GM12874 (cell line): ENCODE measurements at regions not wholly inside any gene's neighbourhood (a gene's known extent, or its start where the extent isn't known, plus 50 kb on each side); places are given as distances from the start of the nearest gene placed in this dataset.

Experiments
- TF ChIP-seq, protein P1 (sequence below): IDR thresholded peaks from 2 replicates; pipeline ENCODE4 v1.5.1; 2011; ENCODE audit warnings: low read depth, mild to moderate bottlenecking, control low read depth, low read length, moderate library complexity; ENCODE audit not compliant: insufficient read depth

DNA sequence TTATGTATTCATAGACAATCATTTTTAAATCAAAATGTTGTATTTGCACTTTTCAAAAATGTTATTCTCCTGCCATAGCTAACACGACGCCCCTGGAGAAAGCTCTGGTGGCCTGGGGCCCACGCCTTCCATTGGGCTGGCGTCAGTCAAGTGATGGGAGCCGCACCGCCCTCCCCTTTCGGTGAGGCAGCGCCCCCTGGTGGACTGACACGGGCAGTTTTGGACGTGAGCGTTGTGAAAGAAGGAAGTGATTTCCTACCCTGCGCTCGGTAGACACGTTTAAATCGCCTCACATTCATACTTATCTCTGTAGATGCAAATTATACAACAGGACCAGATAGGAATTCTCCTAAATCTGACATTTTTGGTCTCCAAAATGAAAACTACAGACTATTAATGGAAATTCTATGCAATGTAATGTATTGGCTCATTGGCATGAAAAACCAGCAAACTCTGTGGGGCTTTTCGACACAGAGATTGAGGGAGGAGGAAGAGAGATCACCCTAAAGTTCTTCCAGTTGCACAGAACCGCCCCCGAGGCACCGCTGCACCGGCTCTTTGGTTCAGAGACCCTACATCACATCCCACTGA is 326.2 kb upstream of the SOX11 start:
- TF ChIP-seq, protein P1, sequence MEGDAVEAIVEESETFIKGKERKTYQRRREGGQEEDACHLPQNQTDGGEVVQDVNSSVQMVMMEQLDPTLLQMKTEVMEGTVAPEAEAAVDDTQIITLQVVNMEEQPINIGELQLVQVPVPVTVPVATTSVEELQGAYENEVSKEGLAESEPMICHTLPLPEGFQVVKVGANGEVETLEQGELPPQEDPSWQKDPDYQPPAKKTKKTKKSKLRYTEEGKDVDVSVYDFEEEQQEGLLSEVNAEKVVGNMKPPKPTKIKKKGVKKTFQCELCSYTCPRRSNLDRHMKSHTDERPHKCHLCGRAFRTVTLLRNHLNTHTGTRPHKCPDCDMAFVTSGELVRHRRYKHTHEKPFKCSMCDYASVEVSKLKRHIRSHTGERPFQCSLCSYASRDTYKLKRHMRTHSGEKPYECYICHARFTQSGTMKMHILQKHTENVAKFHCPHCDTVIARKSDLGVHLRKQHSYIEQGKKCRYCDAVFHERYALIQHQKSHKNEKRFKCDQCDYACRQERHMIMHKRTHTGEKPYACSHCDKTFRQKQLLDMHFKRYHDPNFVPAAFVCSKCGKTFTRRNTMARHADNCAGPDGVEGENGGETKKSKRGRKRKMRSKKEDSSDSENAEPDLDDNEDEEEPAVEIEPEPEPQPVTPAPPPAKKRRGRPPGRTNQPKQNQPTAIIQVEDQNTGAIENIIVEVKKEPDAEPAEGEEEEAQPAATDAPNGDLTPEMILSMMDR = peak; percentile 60

DNA sequence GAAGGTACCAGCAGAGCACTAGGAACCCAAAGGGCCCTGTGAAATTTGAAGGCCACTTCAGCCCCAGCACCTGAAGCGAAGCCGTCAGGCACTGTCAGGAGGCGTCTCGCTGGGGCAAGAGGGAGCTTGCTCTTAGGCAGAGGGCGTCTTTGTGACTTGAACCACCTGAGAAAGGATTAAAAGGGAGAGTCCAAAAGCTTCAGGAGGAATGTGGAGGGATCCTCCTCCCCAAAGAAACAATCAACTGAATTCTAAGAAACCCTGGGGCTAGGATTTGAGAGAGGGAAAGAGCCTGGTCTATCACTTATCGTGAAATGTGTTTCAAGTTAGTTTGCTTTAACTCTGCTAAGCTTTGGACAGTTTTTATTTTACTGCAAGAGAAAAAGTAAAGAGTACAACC is 324.9 kb upstream of the SOX11 start:
- TF ChIP-seq, protein P1 = no peak

DNA sequence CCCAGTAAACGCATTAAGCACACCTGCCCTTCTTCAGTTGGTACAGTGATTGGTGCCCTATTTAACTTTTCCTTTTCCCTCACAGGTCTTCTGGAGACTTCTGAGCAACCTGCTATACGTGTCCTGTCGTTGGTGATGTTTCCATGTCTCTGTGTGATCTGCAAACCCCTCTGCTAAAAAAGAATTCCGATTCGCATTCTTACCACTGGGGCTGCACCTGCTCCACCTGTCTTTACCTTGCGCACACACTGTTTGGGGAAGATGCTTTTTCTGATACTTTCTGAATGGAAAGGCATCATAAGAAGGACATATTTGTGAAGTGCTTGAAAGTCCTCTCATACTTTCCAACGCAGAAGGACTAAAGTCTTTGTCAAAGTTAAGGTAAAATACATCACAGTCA is 323.9 kb upstream of the SOX11 start:
- TF ChIP-seq, protein P1 = no peak

DNA sequence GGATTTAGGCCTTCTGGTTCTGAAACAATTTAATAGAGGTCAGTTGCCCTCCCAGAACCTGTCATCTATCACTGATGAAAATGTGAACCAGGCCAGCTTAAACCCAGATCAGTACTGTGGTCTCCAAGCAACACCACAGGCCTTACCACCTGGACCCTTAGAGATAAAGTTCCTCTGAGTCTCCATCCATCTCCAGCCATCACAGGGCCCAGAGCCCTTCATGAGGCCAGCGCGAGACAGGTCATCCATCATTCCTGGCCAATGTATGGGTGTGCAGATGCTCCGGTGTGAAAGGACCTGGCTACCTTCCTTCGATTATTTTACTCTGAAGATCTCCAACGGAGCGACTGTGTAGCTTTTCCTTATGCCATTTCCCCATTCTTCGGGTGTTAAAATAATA is 322.7 kb upstream of the SOX11 start:
- TF ChIP-seq, protein P1 = no peak

DNA sequence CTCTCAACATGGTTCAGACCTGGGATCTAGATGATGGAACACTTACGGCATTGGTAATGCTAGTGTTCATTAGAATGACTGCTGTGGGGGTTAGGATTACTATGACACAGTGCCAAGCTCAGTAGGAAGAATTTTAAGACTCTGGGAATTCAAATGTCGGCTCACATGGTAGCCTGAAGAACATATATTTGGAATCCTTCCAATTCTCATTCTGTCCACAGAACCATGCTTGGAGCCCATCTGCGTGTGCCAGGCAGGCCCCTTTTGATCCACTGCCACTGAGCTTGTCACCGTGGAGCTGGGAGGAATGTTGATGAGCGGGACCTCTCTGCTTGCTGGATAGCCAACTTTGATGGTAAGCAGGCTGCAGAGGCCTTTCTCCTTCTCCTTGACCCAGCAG is 322.0 kb upstream of the SOX11 start:
- TF ChIP-seq, protein P1 = no peak

DNA sequence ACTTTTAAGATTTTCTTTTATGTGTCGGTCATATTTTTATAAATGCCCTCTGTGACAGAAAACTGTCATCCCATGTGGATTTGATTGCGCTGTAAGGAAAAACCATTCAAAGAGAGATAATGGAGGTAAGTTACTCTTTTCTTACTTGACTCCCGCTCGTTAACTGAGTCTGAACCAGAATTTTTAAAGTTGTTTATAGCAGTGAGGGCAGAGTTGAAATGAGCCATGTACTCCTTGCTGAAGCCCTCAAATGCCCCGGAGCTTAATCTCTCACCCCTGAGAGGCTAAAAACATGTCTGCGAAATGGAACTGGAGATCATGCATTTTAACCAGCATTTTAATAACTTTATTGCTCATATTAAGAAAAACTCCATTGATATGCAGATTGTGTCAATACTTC is 320.0 kb upstream of the SOX11 start:
- TF ChIP-seq, protein P1 = no peak

DNA sequence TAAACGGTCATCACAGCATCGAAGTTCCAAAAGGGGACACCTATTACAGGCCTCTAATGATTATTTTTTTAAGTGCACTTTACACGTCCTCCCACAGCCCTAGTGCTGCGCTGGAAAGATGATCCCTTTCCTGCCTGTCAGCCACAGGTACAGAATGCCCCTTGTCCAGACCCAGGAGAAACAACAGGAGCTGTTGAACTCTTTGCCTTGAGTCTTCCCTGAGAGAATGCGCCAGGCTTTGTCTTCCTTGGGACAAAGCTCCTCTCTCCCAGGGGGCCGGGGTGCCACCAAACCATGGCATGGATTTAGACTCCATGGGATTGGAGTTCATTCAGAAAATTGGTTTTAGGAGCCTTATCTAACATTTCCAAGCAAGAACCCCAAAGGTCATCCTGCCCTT is 319.0 kb upstream of the SOX11 start:
- TF ChIP-seq, protein P1 = no peak
